Loucy (cell line): ENCODE measurements at regions not wholly inside any gene's neighbourhood (a gene's known extent, or its start where the extent isn't known, plus 50 kb on each side); places are given as distances from the start of the nearest gene placed in this dataset.

ENCODE experiments used
- CTCF ChIP-seq: fragments of 200-600 bp; sonication (generic); conservative IDR thresholded peaks from 2 replicates; pipeline ENCODE4 v1.5.1; 2014; ENCODE audit warnings: mild to moderate bottlenecking, antibody characterized with exemption, low read length
- EZH2phosphoT487 ChIP-seq: fragments of 200-600 bp; IDR thresholded peaks from 2 replicates; pipeline ENCODE4 v1.6.1; 2018; ENCODE audit warnings: antibody characterized with exemption, mild to moderate bottlenecking, moderate library complexity, borderline replicate concordance

DNA sequence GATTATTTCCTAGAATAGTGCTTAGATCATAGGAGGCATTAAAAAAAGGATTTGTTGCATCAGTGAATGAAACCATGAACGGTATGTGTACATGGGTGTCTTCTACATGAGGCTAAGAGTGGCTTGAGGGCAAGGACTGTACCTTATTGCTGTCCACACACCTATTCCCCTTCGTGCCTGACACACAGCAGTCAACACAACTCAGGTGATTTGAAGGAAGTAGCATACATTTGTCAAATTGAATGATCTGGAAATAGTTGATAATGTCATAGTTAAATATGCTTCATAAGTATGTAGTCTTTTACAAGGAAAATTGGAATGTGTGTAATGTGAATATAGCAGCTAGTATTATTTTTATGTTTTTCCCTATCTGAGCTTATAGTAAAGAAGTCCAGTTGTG lies 189.0 kb upstream of the DAB1 start:
- TF ChIP-seq CTCF (no peak), EZH2phosphoT487 (no peak)
